Nephron (organoid): ENCODE measurements at regions not wholly inside any gene's neighbourhood (a gene's known extent, or its start where the extent isn't known, plus 50 kb on each side); places are given as distances from the start of the nearest gene placed in this dataset.
A peak's percentile ranks its signal among the peaks of the same experiment; 100 is the strongest.

Experiments used
- H3K27ac Mint-ChIP-seq, 3 experiments: 2 replicates each; pipeline ENCODE4 v1.8.0; 2020; ENCODE audit warnings: mixed read lengths in 3 of 3, mild to moderate bottlenecking in 2 of 3, moderate library complexity in 1 of 3
- H3K27me3 Mint-ChIP-seq: 2 replicates; pipeline ENCODE4 v1.8.0; 2021; ENCODE audit warnings: low read depth, mild to moderate bottlenecking, moderate library complexity, mixed read lengths
- H3K36me3 Mint-ChIP-seq: 2 replicates; pipeline ENCODE4 v1.8.0; 2020; ENCODE audit warnings: low read depth, mixed read lengths
- H3K4me1 Mint-ChIP-seq: 2 replicates; pipeline ENCODE4 v1.8.0; 2020; ENCODE audit warnings: mixed read lengths
- H3K4me3 Mint-ChIP-seq, 3 experiments: 2 replicates each; pipeline ENCODE4 v1.8.0; 2020; ENCODE audit warnings: mild to moderate bottlenecking in 3 of 3, mixed read lengths in 3 of 3, moderate library complexity in 2 of 3
- H3K9me3 Mint-ChIP-seq: 2 replicates; pipeline ENCODE4 v1.8.0; 2020; ENCODE audit warnings: mixed read lengths
- TF ChIP-seq, protein P1 (sequence below), 3 experiments: fragments of 200-600 bp; sonication (generic); IDR thresholded peaks; one replicate each; pipeline ENCODE4 v1.5.0; 2021; ENCODE audit warnings: antibody characterized with exemption in 3 of 3; ENCODE audit not compliant: unreplicated experiment in 3 of 3

DNA sequence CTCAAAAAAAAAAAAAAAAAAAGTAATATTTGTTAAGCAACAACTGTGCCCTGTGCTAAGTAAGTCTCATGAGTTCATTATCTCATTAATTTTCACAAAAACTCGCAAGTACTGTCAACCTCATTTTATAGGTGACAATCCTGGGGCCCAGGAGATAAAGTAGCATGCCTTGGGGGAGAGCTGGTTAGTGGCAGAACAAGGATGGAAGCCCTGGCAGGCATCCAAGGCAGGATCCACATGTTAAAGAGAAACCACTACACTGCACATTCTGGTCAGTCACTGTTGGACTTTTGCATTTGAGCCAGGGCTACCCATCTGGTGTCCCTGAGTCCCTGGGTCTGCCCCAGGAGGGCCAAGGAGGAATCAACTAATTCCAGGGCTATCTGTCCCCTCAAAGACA is 54.6 kb downstream of the ZFP36L2 start:
- no peaks in the 10 kb centered on the region for H3K36me3 Mint-ChIP-seq
- H3K4me1 Mint-ChIP-seq, result peaks cover 46% of the 10 kb centered on the region
- H3K9me3 Mint-ChIP-seq, result no peaks in the 10 kb centered on the region
- peaks cover 5% of the 10 kb centered on the region for H3K27me3 Mint-ChIP-seq
- H3K4me3 Mint-ChIP-seq, result no peak overlapping the region
- TF ChIP-seq, protein P1, sequence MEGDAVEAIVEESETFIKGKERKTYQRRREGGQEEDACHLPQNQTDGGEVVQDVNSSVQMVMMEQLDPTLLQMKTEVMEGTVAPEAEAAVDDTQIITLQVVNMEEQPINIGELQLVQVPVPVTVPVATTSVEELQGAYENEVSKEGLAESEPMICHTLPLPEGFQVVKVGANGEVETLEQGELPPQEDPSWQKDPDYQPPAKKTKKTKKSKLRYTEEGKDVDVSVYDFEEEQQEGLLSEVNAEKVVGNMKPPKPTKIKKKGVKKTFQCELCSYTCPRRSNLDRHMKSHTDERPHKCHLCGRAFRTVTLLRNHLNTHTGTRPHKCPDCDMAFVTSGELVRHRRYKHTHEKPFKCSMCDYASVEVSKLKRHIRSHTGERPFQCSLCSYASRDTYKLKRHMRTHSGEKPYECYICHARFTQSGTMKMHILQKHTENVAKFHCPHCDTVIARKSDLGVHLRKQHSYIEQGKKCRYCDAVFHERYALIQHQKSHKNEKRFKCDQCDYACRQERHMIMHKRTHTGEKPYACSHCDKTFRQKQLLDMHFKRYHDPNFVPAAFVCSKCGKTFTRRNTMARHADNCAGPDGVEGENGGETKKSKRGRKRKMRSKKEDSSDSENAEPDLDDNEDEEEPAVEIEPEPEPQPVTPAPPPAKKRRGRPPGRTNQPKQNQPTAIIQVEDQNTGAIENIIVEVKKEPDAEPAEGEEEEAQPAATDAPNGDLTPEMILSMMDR (IDR thresholded peaks at IDR 0.05; ENCODE audit: unreplicated experiment in 3 of 3), result no peak
- H3K27ac Mint-ChIP-seq, result peak overlapping the region; percentile 92 to 96 (median 93)

DNA sequence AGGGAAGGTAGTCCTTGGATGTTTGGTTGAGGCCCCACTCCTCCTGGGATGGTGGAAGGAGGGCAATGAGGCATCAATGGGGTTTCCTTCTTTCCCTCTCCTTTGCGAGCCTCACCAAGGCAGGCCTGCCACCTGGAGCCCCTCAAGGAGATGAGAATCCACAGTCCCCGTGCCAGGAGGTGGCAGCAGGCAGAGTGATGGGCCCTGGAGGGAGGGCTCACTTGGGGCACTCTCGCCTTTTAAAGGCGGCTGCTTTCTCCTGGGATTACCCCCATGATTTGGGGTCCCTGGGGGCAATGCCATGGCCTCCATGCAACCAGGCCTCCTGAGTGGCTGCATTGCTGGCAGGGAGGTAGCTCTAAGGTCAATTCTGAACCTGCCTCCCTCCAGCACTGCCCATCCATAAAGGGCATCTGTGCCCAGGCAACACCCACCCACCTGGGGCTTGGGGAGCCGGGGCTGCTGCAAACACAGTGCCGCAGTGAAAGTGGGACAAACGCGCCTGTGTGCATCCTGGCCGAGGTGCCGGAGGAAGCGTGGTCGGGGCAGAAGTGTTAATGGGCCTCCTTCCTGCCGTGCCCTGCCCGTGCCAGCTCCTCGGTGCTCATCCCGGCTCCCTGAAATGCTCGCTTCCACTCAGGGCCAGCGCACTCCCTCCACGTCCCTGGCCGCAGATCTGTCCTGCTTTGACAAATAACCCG is 55.9 kb downstream of the ZFP36L2 start:
- H3K36me3 Mint-ChIP-seq, result no peaks in the 10 kb centered on the region
- peak overlapping the region; percentile 73 to 93 (median 92) for H3K27ac Mint-ChIP-seq
- H3K9me3 Mint-ChIP-seq, result no peaks in the 10 kb centered on the region
- peaks cover 5% of the 10 kb centered on the region for H3K27me3 Mint-ChIP-seq
- H3K4me1 Mint-ChIP-seq, result peaks cover 45% of the 10 kb centered on the region
- TF ChIP-seq, protein P1 (IDR thresholded peaks at IDR 0.05; ENCODE audit: unreplicated experiment in 3 of 3), result no peak
- no peak overlapping the region for H3K4me3 Mint-ChIP-seq

DNA sequence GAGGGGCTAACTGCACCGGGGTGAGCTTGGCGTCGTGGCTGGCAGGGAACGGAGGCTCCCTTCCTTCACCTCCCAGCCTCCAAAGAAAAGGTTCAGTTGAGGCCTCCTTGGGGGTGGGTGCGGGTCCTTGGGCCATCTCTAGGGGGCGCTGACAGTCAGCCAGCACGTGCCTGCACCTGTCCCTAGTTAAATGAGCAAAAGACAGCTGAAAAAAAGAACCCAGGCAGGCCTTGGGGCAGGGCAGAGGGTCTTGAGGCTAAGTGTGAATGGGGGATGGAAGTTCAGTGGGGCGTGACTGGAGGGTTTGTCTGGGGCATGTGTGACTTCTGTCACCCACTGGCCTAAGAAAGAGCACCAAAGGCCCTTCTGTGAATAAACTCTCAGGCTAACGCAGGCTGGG is 56.4 kb downstream of the ZFP36L2 start:
- H3K36me3 Mint-ChIP-seq, result no peaks in the 10 kb centered on the region
- H3K27ac Mint-ChIP-seq, result peak overlapping the region; percentile 73 to 85 (median 73)
- H3K4me3 Mint-ChIP-seq, result no peak overlapping the region
- TF ChIP-seq, protein P1 (IDR thresholded peaks at IDR 0.05; ENCODE audit: unreplicated experiment in 3 of 3), result peak; percentile 32 to 55 (median 36)
- peaks cover 5% of the 10 kb centered on the region for H3K27me3 Mint-ChIP-seq
- H3K4me1 Mint-ChIP-seq, result peaks cover 43% of the 10 kb centered on the region
- H3K9me3 Mint-ChIP-seq, result no peaks in the 10 kb centered on the region

DNA sequence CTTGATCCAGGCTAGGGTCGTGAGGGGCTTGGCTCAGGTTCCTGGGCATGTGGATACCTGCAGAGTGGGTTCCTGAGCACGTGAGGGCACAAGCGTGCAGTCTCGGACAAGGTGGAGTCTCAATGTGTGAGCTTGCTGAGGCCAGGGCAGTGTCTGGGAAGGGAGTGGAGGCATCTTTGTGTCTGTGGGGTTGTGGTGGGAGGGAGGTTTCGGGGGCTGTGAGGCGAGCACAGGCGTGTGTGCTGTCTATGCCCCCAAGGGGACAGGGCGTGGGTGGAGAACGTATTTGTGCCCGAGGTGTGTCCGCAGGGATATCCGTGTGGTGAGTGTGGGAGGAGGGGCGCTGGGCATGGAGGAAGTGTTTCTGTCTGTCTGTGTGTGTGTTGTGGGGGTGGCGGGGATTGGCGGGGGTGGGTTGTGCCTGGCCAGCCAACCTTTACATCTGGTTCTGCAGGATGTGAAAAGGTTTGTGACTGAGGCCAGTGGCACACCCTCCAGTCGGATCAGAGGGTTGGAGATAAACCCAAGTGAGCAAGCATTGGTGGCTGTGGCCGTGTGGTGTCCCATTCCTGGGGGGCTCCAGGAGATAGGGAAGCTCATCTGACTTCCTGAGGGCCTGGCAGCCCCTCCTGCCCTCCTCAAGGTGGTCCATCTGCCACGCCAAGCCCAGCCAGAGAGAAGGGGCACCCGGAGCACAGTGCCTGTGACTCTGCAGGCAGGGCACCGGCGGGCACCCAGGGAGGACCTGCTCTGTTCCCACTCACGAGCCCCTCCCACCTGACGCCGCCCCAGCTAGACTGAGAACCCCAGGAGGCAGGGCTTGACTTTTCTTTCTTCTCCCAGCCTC is 57.1 kb downstream of the ZFP36L2 start:
- Mint-ChIP-seq H3K4me1 (peaks cover 36% of the 10 kb centered on the region), H3K27ac (peak overlapping the region; percentile 83 to 95 (median 93)), H3K4me3 (no peak overlapping the region), H3K36me3 (no peaks in the 10 kb centered on the region), H3K27me3 (peaks cover 5% of the 10 kb centered on the region), H3K9me3 (no peaks in the 10 kb centered on the region)
- TF ChIP-seq, protein P1 (IDR thresholded peaks at IDR 0.05; ENCODE audit: unreplicated experiment in 3 of 3), result no peak

GRCh38 chr2:43168016-43168369 is 58.4 kb downstream of the ZFP36L2 start:
- no peaks in the 10 kb centered on the region for H3K9me3 Mint-ChIP-seq
- TF ChIP-seq, protein P1 (IDR thresholded peaks at IDR 0.05; ENCODE audit: unreplicated experiment in 3 of 3), result no peak
- H3K27ac Mint-ChIP-seq, result peak overlapping the region; percentile 83 to 95 (median 93)
- peaks cover 29% of the 10 kb centered on the region for H3K4me1 Mint-ChIP-seq
- peaks cover 5% of the 10 kb centered on the region for H3K27me3 Mint-ChIP-seq
- H3K36me3 Mint-ChIP-seq, result no peaks in the 10 kb centered on the region
- H3K4me3 Mint-ChIP-seq, result no peak overlapping the region
